ENCODE measurements at regions not wholly inside any gene's neighbourhood (a gene's known extent, or its start where the extent isn't known, plus 50 kb on each side); places are given as distances from the start of the nearest gene placed in this dataset.

GRCh38 chr16:88316151-88316550 lies 66.6 kb upstream of the ZNF469 start:
- intact Hi-C loops (cut with micrococcal nuclease), result no loop called here
- Mint-ChIP-seq H3K27ac (no peak overlapping the region), H3K36me3 (ENCODE audit: low read depth) (no peaks in the 10 kb centered on the region), H3K4me3 (no peak overlapping the region), H3K4me1 (ENCODE audit: low read depth) (no peaks in the 10 kb centered on the region), H3K27me3 (ENCODE audit: insufficient read depth) (peaks cover 5% of the 10 kb centered on the region), H3K9me3 (no peaks in the 10 kb centered on the region)
- no peak for DNase-seq (ENCODE audit: low spot score)

- Mint-ChIP-seq H3K36me3 (ENCODE audit: low read depth) (no peaks in the 10 kb centered on the region), H3K4me1 (ENCODE audit: low read depth) (no peaks in the 10 kb centered on the region), H3K4me3 (no peak overlapping the region), H3K27me3 (ENCODE audit: insufficient read depth) (peaks cover 5% of the 10 kb centered on the region), H3K27ac (no peak overlapping the region), H3K9me3 (no peaks in the 10 kb centered on the region)
- no peak for DNase-seq (ENCODE audit: low spot score)
- intact Hi-C loops (cut with micrococcal nuclease), result no loop called here
Measured at GRCh38 chr16:88316941-88317612, 65.7 kb upstream of the ZNF469 start.

GRCh38 chr16:88317613-88317965 lies 65.2 kb upstream of the ZNF469 start:
- H3K36me3 Mint-ChIP-seq (ENCODE audit: low read depth), result no peaks in the 10 kb centered on the region
- no peak overlapping the region for H3K27ac Mint-ChIP-seq
- H3K4me1 Mint-ChIP-seq (ENCODE audit: low read depth), result no peaks in the 10 kb centered on the region
- no peak overlapping the region for H3K4me3 Mint-ChIP-seq
- DNase-seq (ENCODE audit: low spot score), result no peak
- H3K9me3 Mint-ChIP-seq, result no peaks in the 10 kb centered on the region
- intact Hi-C loops (cut with micrococcal nuclease), result no loop called here
- peaks cover 5% of the 10 kb centered on the region for H3K27me3 Mint-ChIP-seq (ENCODE audit: insufficient read depth)

GRCh38 chr16:88318051-88318450 lies 64.7 kb upstream of the ZNF469 start:
- no peak overlapping the region for H3K27ac Mint-ChIP-seq
- no peak for DNase-seq (ENCODE audit: low spot score)
- intact Hi-C loops (cut with micrococcal nuclease), result no loop called here

GRCh38 chr16:88318521-88318920 lies 64.2 kb upstream of the ZNF469 start:
- Mint-ChIP-seq H3K4me3 (no peak overlapping the region), H3K4me1 (ENCODE audit: low read depth) (no peaks in the 10 kb centered on the region), H3K9me3 (no peaks in the 10 kb centered on the region), H3K36me3 (ENCODE audit: low read depth) (no peaks in the 10 kb centered on the region), H3K27ac (no peak overlapping the region), H3K27me3 (ENCODE audit: insufficient read depth) (peaks cover 2% of the 10 kb centered on the region)
- no peak for DNase-seq (ENCODE audit: low spot score)
- intact Hi-C loops (cut with micrococcal nuclease), result no loop called here

More at GRCh38 chr16:88318051-88318450, 64.7 kb upstream of the ZNF469 start:
- no peak overlapping the region for H3K4me3 Mint-ChIP-seq
- H3K4me1 Mint-ChIP-seq (ENCODE audit: low read depth), result no peaks in the 10 kb centered on the region
- H3K36me3 Mint-ChIP-seq (ENCODE audit: low read depth), result no peaks in the 10 kb centered on the region
- no peaks in the 10 kb centered on the region for H3K9me3 Mint-ChIP-seq
- H3K27me3 Mint-ChIP-seq (ENCODE audit: insufficient read depth), result peaks cover 5% of the 10 kb centered on the region

- H3K27ac Mint-ChIP-seq, result no peak overlapping the region
- no peaks in the 10 kb centered on the region for H3K4me1 Mint-ChIP-seq (ENCODE audit: low read depth)
- no peak overlapping the region for H3K4me3 Mint-ChIP-seq
- no peaks in the 10 kb centered on the region for H3K27me3 Mint-ChIP-seq (ENCODE audit: insufficient read depth)
- no peaks in the 10 kb centered on the region for H3K36me3 Mint-ChIP-seq (ENCODE audit: low read depth)
- H3K9me3 Mint-ChIP-seq, result no peaks in the 10 kb centered on the region
- no peak for DNase-seq (ENCODE audit: low spot score)
- intact Hi-C loops (cut with micrococcal nuclease), result no loop called here
Measured at GRCh38 chr16:88319116-88319965, 63.4 kb upstream of the ZNF469 start.

GRCh38 chr16:88320947-88321634 lies 61.7 kb upstream of the ZNF469 start:
- Mint-ChIP-seq H3K36me3 (ENCODE audit: low read depth) (no peaks in the 10 kb centered on the region), H3K9me3 (no peaks in the 10 kb centered on the region), H3K4me3 (no peak overlapping the region), H3K27me3 (ENCODE audit: insufficient read depth) (no peaks in the 10 kb centered on the region), H3K27ac (no peak overlapping the region), H3K4me1 (ENCODE audit: low read depth) (no peaks in the 10 kb centered on the region)
- intact Hi-C loops (cut with micrococcal nuclease), result no loop called here
- no peak for DNase-seq (ENCODE audit: low spot score)

- Mint-ChIP-seq H3K4me1 (ENCODE audit: low read depth) (no peaks in the 10 kb centered on the region), H3K9me3 (no peaks in the 10 kb centered on the region), H3K27ac (no peak overlapping the region), H3K36me3 (ENCODE audit: low read depth) (no peaks in the 10 kb centered on the region), H3K4me3 (no peak overlapping the region), H3K27me3 (ENCODE audit: insufficient read depth) (no peaks in the 10 kb centered on the region)
- DNase-seq (ENCODE audit: low spot score), result no peak
- intact Hi-C loops (cut with micrococcal nuclease), result no loop called here
Measured at GRCh38 chr16:88321635-88322499, 60.9 kb upstream of the ZNF469 start.

- no peaks in the 10 kb centered on the region for H3K27me3 Mint-ChIP-seq (ENCODE audit: insufficient read depth)
- no peak overlapping the region for H3K27ac Mint-ChIP-seq
- H3K4me3 Mint-ChIP-seq, result no peak overlapping the region
- no peaks in the 10 kb centered on the region for H3K4me1 Mint-ChIP-seq (ENCODE audit: low read depth)
- no peaks in the 10 kb centered on the region for H3K36me3 Mint-ChIP-seq (ENCODE audit: low read depth)
- intact Hi-C loops (cut with micrococcal nuclease), result no loop called here
- no peak for DNase-seq (ENCODE audit: low spot score)
- no peaks in the 10 kb centered on the region for H3K9me3 Mint-ChIP-seq
Measured at GRCh38 chr16:88322500-88322970, 60.2 kb upstream of the ZNF469 start.

GRCh38 chr16:88323041-88323440 lies 59.7 kb upstream of the ZNF469 start:
- Mint-ChIP-seq H3K27ac (no peak overlapping the region), H3K27me3 (ENCODE audit: insufficient read depth) (no peaks in the 10 kb centered on the region), H3K4me1 (ENCODE audit: low read depth) (no peaks in the 10 kb centered on the region), H3K4me3 (no peak overlapping the region), H3K36me3 (ENCODE audit: low read depth) (no peaks in the 10 kb centered on the region), H3K9me3 (no peaks in the 10 kb centered on the region)
- no peak for DNase-seq (ENCODE audit: low spot score)
- intact Hi-C loops (cut with micrococcal nuclease), result no loop called here

- Mint-ChIP-seq H3K4me1 (ENCODE audit: low read depth) (no peaks in the 10 kb centered on the region), H3K27ac (no peak overlapping the region), H3K36me3 (ENCODE audit: low read depth) (no peaks in the 10 kb centered on the region), H3K27me3 (ENCODE audit: insufficient read depth) (no peaks in the 10 kb centered on the region), H3K4me3 (no peak overlapping the region), H3K9me3 (no peaks in the 10 kb centered on the region)
- no peak for DNase-seq (ENCODE audit: low spot score)
- intact Hi-C loops (cut with micrococcal nuclease), result no loop called here
Measured at GRCh38 chr16:88323546-88324330, 59.0 kb upstream of the ZNF469 start.

Data from activated T-helper 1 cell treated with anti-CD3 and anti-CD28 coated beads, Interleukin-12 subunit alpha, Interleukin-12 subunit beta, Interleukin-2, Interleukin-4 antibody, amounts not matched to agents 30 ng/mL and 10 ng/mL and 1 ng/mL, durations not matched to agents 14 hours and 24 hours and 36 hours (primary cell).